IMR-90 (cell line): ENCODE measurements at regions not wholly inside any gene's neighbourhood (a gene's known extent, or its start where the extent isn't known, plus 50 kb on each side); places are given as distances from the start of the nearest gene placed in this dataset.

Source experiments
- ATAC-seq: fragments of 200-7000 bp; cut with Tn5 transposase; 2 replicates; pipeline ENCODE4 v1.9.1; 2020; ENCODE audit warnings: low read depth, mild to moderate bottlenecking, moderate library complexity
- BruUV-seq: library from RNA; stranded (reverse); fragments of 400-500 nt; replicated peaks from 2 replicates; lab custom pipeline; 2021; lab: Mats Ljungman, UMichigan
- CTCF ChIA-PET: fragments of 300-600 bp; formaldehyde crosslinking; extraction: SDS; loops from one replicate; lab custom pipeline; 2021; ENCODE audit warnings: antibody characterized with exemption; lab: Yijun Ruan, JAX
- POLR2A ChIA-PET: fragments of 300-600 bp; sonication (Branson Sonifier 250); formaldehyde crosslinking; loops from one replicate; lab custom pipeline; 2022; ENCODE audit warnings: antibody characterized with exemption; ENCODE audit not compliant: unreplicated experiment; lab: Charles Lee
- DNase-seq: peaks from one replicate; pipeline ENCODE4 v3.0.0; 2013
- H2AFZ ChIP-seq: replicated peaks from 2 replicates; pipeline ENCODE3; 2013; ENCODE audit warnings: low read length, mild to moderate bottlenecking; ENCODE audit not compliant: poor library complexity
- H2AK5ac ChIP-seq: 2 replicates; pipeline ENCODE4 v1.6.1; 2013; ENCODE audit warnings: low read depth, low read length, inconsistent platforms
- H2AK9ac ChIP-seq: replicated peaks from 2 replicates; pipeline ENCODE3; 2013; ENCODE audit warnings: mild to moderate bottlenecking, low read depth, low read length, moderate library complexity; ENCODE audit not compliant: poor library complexity
- H2BK120ac ChIP-seq: 2 replicates; pipeline ENCODE4 v1.6.1; 2013; ENCODE audit warnings: low read depth, low read length, inconsistent platforms
- H2BK15ac ChIP-seq: 3 replicates; pipeline ENCODE4 v1.6.1; 2013; ENCODE audit warnings: low read depth, low read length, inconsistent platforms
- H2BK20ac ChIP-seq: 2 replicates; pipeline ENCODE4 v1.6.1; 2013; ENCODE audit warnings: low read depth, mild to moderate bottlenecking, inconsistent platforms, low read length, moderate library complexity
- H2BK5ac ChIP-seq: 2 replicates; pipeline ENCODE4 v1.6.1; 2013; ENCODE audit warnings: mild to moderate bottlenecking, low read depth, low read length, inconsistent platforms; ENCODE audit not compliant: poor library complexity, severe bottlenecking
- H3K14ac ChIP-seq: replicated peaks from 2 replicates; pipeline ENCODE4 v1.6.1; 2013; ENCODE audit warnings: low read depth, low read length, inconsistent platforms
- H3K18ac ChIP-seq: 2 replicates; pipeline ENCODE4 v1.6.1; 2013; ENCODE audit warnings: low read depth, low read length, control low read depth
- H3K23ac ChIP-seq: 2 replicates; pipeline ENCODE4 v1.6.1; 2013; ENCODE audit warnings: low read depth, low read length, inconsistent platforms
- H3K27ac ChIP-seq: 2 replicates; pipeline ENCODE4 v1.5.1; 2013; ENCODE audit warnings: mild to moderate bottlenecking, control low read depth, low read length; ENCODE audit not compliant: insufficient read depth
- H3K27me3 ChIP-seq: 2 replicates; pipeline ENCODE4 v1.6.1; 2013; ENCODE audit warnings: low read length; ENCODE audit not compliant: control insufficient read depth, insufficient read depth
- H3K36me3 ChIP-seq: 2 replicates; pipeline ENCODE4 v1.6.1; 2013; ENCODE audit warnings: low read length, mixed read lengths; ENCODE audit not compliant: control insufficient read depth, insufficient read depth
- H3K4ac ChIP-seq: 2 replicates; pipeline ENCODE4 v1.6.1; 2013; ENCODE audit warnings: low read depth, low read length, inconsistent platforms
- H3K4me1 ChIP-seq: 2 replicates; pipeline ENCODE4 v1.6.1; 2013; ENCODE audit warnings: low read length, mixed read lengths; ENCODE audit not compliant: control insufficient read depth, insufficient read depth
- H3K4me2 ChIP-seq: 2 replicates; pipeline ENCODE4 v1.6.1; 2013; ENCODE audit warnings: low read depth, mild to moderate bottlenecking, control low read depth, low read length, moderate library complexity
- H3K4me3 ChIP-seq: 2 replicates; pipeline ENCODE4 v1.5.1; 2013; ENCODE audit warnings: low read depth, mild to moderate bottlenecking, control low read depth, low read length, moderate library complexity; ENCODE audit not compliant: insufficient read depth
- H3K56ac ChIP-seq: 2 replicates; pipeline ENCODE4 v1.6.1; 2013; ENCODE audit warnings: low read length, inconsistent platforms; ENCODE audit not compliant: insufficient read depth; ENCODE audit errors: extremely low read depth
- H3K79me1 ChIP-seq, 2 experiments: 2 replicates each; pipeline ENCODE4 v1.6.1; 2013; ENCODE audit warnings: low read length in 2 of 2, inconsistent platforms in 1 of 2, low read depth in 1 of 2
- H3K9ac ChIP-seq: 2 replicates; pipeline ENCODE4 v1.6.1; 2013; ENCODE audit warnings: low read depth, low read length, control low read depth
- H3K9me1 ChIP-seq: 2 replicates; pipeline ENCODE4 v1.6.1; 2013; ENCODE audit warnings: low read length, inconsistent platforms; ENCODE audit not compliant: insufficient read depth
- H3K9me3 ChIP-seq: 2 replicates; pipeline ENCODE4 v1.6.1; 2013; ENCODE audit warnings: low read length; ENCODE audit not compliant: control insufficient read depth, insufficient read depth
- H4K20me1 ChIP-seq: 2 replicates; pipeline ENCODE4 v1.6.1; 2013; ENCODE audit warnings: low read length, inconsistent platforms; ENCODE audit not compliant: insufficient read depth
- H4K5ac ChIP-seq: 2 replicates; pipeline ENCODE4 v1.6.1; 2013; ENCODE audit warnings: mild to moderate bottlenecking, low read depth, low read length, control low read depth
- H4K8ac ChIP-seq, 2 experiments: 2 replicates each; pipeline ENCODE4 v1.6.1; 2013; ENCODE audit warnings: low read depth in 2 of 2, low read length in 2 of 2, control low read depth in 1 of 2, inconsistent platforms in 1 of 2
- H4K91ac ChIP-seq: 2 replicates; pipeline ENCODE4 v1.6.1; 2013; ENCODE audit warnings: low read depth, low read length, inconsistent platforms; ENCODE audit not compliant: insufficient read depth
- RAD21 ChIP-seq: IDR thresholded peaks from 2 replicates; pipeline ENCODE4 v1.6.1; 2012; ENCODE audit warnings: low read length, improper control_type of control experiment
- RCOR1 ChIP-seq: IDR thresholded peaks from 2 replicates; pipeline ENCODE4 v1.6.1; 2012; ENCODE audit warnings: mild to moderate bottlenecking, low read length, improper control_type of control experiment; ENCODE audit not compliant: insufficient replicate concordance
- WGBS, 2 experiments: methylation state at CpG; one replicate each; pipeline versions ENCODE4 v1.1.5 to v1.1.7; 2013; ENCODE audit warnings: missing lambda C conversion rate in 2 of 2; ENCODE audit not compliant: insufficient read length in 1 of 2; ENCODE audit errors: extremely low coverage in 2 of 2; 5-methylcytosine and 5-hydroxymethylcytosine counted together
- dilution Hi-C: fragments of 300-500 bp; cut with HindIII; formaldehyde crosslinking; loops from one replicate; pipeline ENCODE4 v1.14.3; 2018; ENCODE audit warnings: low sequenced_read_pairs; ENCODE audit not compliant: unreplicated experiment
- in situ Hi-C: fragments of 300-500 bp; cut with MboI; formaldehyde crosslinking; loops from 3 replicates; pipeline ENCODE4 v1.14.3; 2019; ENCODE audit warnings: low sequenced_read_pairs, inconsistent platforms, mixed read lengths
- intact Hi-C: fragments of 100-400 bp; cut with micrococcal nuclease; formaldehyde crosslinking; loops from 2 replicates; pipeline ENCODE4 v1.10.0; 2022

- Histone ChIP-seq H2BK15ac (no peak overlapping the region), H4K91ac (no peak overlapping the region), H3K18ac (no peak overlapping the region), H3K36me3 (no peaks in the 10 kb centered on the region), H2BK5ac (no peak overlapping the region), H3K27me3 (no peaks in the 10 kb centered on the region), H4K20me1 (no peaks in the 10 kb centered on the region), H3K14ac (no peak overlapping the region), H3K9me1 (no peaks in the 10 kb centered on the region), H3K4me1 (no peaks in the 10 kb centered on the region), H2BK120ac (no peak overlapping the region), H2AK9ac (no peak overlapping the region), H4K8ac (no peak overlapping the region), H3K9ac (no peak overlapping the region), H2BK20ac (no peak overlapping the region), H2AK5ac (no peak overlapping the region), H3K56ac (no peak overlapping the region), H3K23ac (no peak overlapping the region), H3K4ac (no peak overlapping the region), H3K4me3 (no peak overlapping the region), H3K4me2 (no peak overlapping the region), H3K9me3 (peaks cover 7% of the 10 kb centered on the region; the same call in 1 of the 2 replicates), H4K5ac (no peak overlapping the region), H3K27ac (no peak overlapping the region), H2AFZ (no peak overlapping the region), H3K79me1 (no peaks in the 10 kb centered on the region)
- TF ChIP-seq RCOR1 (no peak), RAD21 (no peak)
- dilution Hi-C loops = no loop called here
- BruUV-seq = no TSS peak
- WGBS, 2 experiments = no CpG with 5 or more reads among the region's 1 CpG
- intact Hi-C loops = no loop called here
- ATAC-seq (no peak), DNase-seq (no peak)
- POLR2A ChIA-PET = no interaction called here
- CTCF ChIA-PET = no interaction called here
- in situ Hi-C loops = no loop called here
Observed at GRCh38 chr20:20972490-20972889, 133.7 kb downstream of the LINC00237 start.
